HG03342 (cell line): ENCODE measurements at regions not wholly inside any gene's neighbourhood (a gene's known extent, or its start where the extent isn't known, plus 50 kb on each side); places are given as distances from the start of the nearest gene placed in this dataset.

Experiments
- ATAC-seq: cut with Tn5 transposase; IDR thresholded peaks from one replicate; pipeline ENCODE4 v1.9.1; 2021; ENCODE audit warnings: mild to moderate bottlenecking, moderate library complexity; ENCODE audit not compliant: unreplicated experiment

DNA sequence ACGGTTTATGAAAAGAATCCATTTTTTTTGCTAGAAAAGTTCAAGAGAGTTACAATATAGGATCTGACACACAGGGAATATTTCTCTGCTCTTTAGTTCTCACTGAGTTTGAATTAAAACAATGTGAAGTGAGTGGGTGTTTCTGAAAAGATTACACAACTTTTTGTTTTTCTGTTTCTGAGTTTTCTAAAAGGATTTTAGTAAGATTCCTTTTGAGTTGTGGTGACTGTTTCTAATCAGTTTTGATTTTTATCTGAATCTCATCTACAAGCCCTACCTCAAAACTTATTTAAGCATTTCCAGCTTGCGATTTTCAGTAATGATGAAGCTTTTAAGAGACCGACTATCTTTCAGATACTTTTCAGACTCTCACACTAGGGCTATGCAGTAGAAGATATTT, 141.7 kb downstream of the GPAT3 start:
- no peak for ATAC-seq

DNA sequence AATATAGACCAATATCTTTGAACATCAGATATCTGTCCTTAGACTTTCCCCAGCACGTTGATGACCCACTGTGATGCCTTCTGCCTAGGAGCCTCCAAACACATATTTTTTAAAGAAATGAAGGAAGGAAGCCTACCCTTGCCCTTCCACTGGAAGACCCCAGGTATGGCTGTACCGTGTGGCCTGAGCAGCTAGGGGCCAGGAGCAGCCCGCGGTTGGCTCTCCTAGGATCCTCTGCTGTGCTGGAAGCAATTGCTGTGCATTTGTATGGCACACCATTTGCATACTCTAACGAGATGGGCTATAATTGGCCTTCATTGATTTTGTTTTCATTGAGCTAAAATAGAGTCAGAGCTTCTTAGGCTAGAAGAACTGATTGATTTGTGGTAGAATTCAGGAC, 128.8 kb downstream of the GPAT3 start:
- ATAC-seq: no peak

DNA sequence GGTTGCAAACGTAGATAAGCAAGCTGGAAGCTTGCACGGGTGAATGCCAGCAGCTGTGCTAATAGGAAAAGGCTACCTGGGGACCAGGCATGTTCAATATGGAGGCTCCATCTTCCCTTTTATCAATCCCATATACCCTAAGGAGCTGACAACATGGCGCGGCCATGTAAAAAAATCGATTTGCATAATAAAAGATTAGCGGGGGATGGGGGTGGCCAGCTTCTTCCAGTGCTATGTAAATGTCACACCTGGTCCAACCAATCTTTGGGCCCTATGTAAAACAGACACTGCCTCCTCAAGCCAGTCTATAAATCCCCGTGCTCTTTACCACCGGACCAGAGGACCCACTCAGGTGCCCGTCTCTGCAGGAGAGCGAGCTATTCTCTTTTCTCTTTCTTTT, 128.2 kb downstream of the GPAT3 start:
- no peak for ATAC-seq

DNA sequence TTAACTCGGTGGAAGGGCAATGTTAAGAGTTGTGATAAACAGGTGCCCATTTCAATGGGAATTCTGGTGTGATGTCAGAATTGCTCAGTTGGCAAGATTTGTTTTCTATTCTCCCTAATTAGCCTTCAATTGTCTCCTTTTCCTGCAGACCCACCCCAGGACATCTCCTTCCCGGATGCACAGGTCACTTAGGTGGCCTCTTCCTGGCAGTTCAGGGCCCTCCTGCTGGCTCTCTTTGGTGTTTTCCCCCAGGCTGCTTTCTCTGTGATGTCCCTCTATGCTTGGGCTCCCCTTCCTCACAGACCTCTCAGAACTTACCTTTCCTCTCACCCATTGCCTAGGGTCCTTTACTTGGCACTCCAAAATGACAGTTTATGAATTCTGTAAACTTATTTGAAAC, 126.3 kb downstream of the GPAT3 start:
- ATAC-seq: no peak

DNA sequence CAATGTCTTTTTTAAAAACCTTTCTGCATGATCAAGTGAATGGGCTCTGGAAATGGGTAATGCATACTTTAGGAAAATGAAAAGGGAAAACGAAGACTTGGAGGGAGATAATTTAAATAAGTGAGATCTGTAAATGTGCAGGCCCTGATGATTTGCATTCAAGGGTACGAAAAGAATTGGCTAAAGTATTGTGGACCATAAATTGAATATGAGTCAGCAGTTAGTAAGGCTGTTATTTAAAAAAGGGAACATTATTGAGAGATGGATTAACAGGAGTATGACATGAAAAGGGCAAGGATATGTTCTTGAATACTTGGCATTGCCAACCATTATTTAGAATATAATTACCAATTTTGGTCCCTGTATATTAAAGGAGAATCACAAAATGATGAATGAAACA, 125.5 kb downstream of the GPAT3 start:
- no peak for ATAC-seq

DNA sequence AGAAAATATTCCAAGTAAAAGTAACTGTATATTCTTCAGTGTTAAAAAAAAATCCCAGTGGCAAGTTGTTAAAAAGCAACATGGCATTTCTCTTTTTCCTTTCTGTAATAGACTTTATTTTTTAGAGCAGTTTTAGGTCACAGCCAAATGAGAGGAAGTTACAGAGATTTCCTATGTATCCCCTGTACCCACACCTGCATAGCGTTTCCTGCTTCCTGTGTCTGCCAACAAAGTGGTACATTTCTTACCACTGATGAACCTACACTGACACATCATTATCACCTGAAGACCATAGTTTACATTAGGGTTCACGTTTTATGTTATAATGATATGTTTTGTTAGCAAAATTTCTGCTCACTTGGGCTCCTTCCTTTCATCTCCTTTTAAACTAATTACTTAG, 124.7 kb downstream of the GPAT3 start:
- ATAC-seq: no peak

DNA sequence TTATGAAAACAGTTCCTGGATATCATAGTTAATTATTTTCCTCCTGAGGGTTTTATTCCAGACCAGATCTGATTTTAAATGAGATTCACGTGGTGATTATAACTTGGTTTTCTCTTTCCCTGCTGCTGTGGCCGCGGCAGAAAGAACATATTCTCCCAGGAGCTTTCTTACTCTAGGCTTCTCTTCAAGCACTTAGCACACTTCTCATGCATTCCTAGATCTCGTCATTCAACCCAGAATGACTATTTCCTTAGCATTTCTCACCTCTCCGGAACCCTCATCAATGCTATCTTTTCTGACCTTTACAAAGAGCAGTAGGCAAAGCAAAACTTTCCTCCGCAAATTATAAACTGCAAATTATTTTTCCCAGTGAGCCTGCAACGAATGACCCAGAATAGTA, 122.9 kb downstream of the GPAT3 start:
- no peak for ATAC-seq

DNA sequence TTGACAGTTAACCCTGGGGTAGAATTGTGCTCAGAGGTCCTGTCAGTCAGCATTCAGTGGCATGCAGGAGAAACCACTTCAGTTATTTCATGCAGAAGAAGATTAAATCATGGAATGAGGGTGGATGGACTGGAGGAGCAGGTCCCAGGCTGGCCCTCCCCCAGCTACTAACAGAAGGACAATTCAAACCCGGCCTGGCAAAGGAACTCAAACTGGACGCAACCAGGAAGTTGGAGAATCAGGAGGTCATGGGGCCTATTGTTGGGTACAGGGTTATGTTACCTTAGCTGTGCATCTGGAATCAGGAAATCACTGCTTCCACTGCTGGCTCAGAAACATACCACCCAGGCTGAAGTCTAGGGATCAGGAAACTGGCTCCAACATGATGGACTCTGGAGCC, 121.4 kb downstream of the GPAT3 start:
- no peak for ATAC-seq
